Central memory CD8-positive, alpha-beta T cell (primary cell): ENCODE measurements at regions not wholly inside any gene's neighbourhood (a gene's known extent, or its start where the extent isn't known, plus 50 kb on each side); places are given as distances from the start of the nearest gene placed in this dataset.

Source experiments
- ATAC-seq: fragments of 150-1000 bp; cut with Tn5 transposase; replicated peaks from 2 replicates; pipeline ENCODE4 v1.10.0; 2022; ENCODE audit warnings: mild to moderate bottlenecking, moderate FRiP score, moderate number of reproducible peaks; ENCODE audit not compliant: poor library complexity, severe bottlenecking; ENCODE audit errors: extremely low read depth
- DNase-seq, 2 donors: peaks; one replicate each; pipeline ENCODE4 v3.0.0; 2021; ENCODE audit warnings: low spot score in 2 of 2
- H3K27ac Mint-ChIP-seq: one replicate; pipeline ENCODE4 v1.8.0; 2022; ENCODE audit warnings: low read depth, mild to moderate bottlenecking, moderate library complexity, mixed read lengths
- H3K27me3 Mint-ChIP-seq: one replicate; pipeline ENCODE4 v1.8.0; 2022; ENCODE audit warnings: mixed read lengths
- H3K36me3 Mint-ChIP-seq: one replicate; pipeline ENCODE4 v1.8.0; 2022; ENCODE audit warnings: mild to moderate bottlenecking, moderate library complexity, mixed read lengths; ENCODE audit not compliant: insufficient read depth
- H3K4me1 Mint-ChIP-seq: one replicate; pipeline ENCODE4 v1.8.0; 2022; ENCODE audit warnings: mixed read lengths
- H3K4me3 Mint-ChIP-seq: one replicate; pipeline ENCODE4 v1.8.0; 2022; ENCODE audit warnings: mild to moderate bottlenecking, moderate library complexity, mixed read lengths
- H3K9me3 Mint-ChIP-seq: one replicate; pipeline ENCODE4 v1.8.0; 2022; ENCODE audit warnings: mixed read lengths

DNA sequence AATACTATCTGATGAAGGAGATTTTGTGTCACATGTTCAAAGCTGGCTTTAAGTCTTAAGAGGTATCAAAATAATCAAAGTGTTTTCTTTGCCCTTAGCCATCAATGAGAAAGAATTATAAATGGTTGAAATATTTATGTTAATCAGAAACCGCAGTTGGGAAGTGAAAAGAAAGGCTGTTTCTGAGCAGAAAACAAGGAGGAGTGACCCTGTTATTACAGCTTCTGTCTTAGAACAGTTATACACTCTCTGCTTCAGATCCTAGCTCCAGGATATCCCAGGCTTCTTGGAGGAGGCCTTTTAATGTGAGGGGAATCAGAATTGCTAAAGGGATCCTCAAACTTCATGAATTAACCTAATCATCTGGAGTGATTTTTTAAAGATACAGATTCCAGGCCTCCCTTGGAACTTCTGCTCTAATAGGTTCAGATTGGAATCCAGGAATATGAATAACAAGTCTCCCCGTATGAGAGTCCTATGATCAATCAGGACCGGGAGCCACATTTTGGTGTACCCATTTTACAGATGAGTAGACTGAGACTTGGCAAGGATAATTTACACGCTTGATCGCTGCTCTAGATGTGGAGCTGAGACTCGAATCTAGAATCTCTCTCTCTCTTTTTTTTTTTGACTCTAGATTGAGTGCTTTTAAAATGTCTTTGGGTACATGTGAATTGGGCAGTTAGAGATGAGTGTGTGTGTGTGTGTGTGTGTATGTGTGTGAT lies 50.8 kb upstream of the JAG1 start:
- Mint-ChIP-seq H3K4me1 (no peaks in the 10 kb centered on the region), H3K4me3 (no peak overlapping the region), H3K9me3 (peaks cover 9% of the 10 kb centered on the region), H3K27ac (no peak overlapping the region), H3K36me3 (no peaks in the 10 kb centered on the region), H3K27me3 (peaks cover 67% of the 10 kb centered on the region)
- no peak for DNase-seq
- no peak for ATAC-seq

DNA sequence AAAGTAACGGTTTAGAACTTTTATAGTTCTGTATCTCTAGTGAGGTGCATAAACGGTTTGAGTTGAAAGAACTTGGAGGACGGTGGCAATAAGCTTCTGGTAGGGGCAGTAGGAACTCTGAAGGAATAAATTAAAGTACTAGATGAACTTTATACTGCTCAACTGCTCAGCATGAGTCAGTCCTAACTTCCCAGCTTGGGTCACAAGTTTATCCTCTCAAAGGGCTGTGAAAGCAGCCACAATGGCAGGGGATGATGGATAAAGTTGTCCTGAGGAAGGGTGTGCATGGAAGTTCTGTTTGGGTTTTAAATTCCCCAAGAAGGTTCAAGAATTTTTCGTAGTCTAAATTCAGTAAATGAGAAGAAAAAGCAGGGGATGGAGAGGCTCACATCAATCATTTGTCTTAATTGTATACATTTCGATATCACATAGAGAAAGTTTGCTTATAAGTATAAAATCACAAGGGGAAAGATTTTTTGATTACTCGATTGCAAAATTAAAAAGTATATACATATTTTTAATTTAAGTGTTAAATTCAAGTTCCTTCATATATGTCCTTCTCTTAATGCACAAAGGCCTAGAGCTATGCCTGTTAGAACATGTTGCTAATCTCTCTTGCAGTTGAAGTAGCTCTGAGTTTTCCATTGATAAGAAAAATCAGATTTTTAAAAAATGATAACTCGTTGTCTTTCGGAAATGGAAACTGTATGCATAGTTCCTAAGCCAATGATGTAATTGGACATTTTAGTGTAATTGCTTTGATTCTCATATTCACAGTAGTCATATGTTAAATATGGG lies 55.3 kb upstream of the JAG1 start:
- Mint-ChIP-seq H3K4me1 (no peaks in the 10 kb centered on the region), H3K27me3 (peaks cover 46% of the 10 kb centered on the region), H3K9me3 (peaks cover 9% of the 10 kb centered on the region), H3K36me3 (peaks cover 2% of the 10 kb centered on the region), H3K4me3 (no peak overlapping the region), H3K27ac (no peak overlapping the region)
- no peak for DNase-seq
- ATAC-seq, result no peak

DNA sequence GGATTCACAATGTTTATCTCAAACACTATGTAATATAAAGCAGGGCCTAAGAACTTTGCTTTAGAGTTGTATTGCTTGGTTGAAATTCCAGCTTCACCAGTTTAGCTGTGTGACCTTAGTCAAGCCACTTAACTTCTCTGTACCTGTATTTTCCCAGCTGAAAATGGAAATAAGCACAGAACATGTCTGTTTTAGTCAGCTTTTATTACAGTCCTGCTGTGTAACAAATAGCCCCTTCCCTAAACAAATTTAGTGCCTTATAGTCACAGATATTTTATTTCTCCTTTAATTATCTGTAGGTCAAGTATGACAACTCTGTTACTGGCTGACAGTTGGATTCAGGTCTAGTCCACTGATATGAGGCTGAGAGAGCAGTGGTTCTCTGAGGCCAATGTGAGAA lies 56.0 kb upstream of the JAG1 start:
- H3K9me3 Mint-ChIP-seq, result peaks cover 9% of the 10 kb centered on the region
- peaks cover 2% of the 10 kb centered on the region for H3K36me3 Mint-ChIP-seq
- no peak for ATAC-seq
- no peak overlapping the region for H3K4me3 Mint-ChIP-seq
- H3K27ac Mint-ChIP-seq, result no peak overlapping the region
- no peak for DNase-seq
- H3K4me1 Mint-ChIP-seq, result no peaks in the 10 kb centered on the region
- H3K27me3 Mint-ChIP-seq, result peaks cover 49% of the 10 kb centered on the region

DNA sequence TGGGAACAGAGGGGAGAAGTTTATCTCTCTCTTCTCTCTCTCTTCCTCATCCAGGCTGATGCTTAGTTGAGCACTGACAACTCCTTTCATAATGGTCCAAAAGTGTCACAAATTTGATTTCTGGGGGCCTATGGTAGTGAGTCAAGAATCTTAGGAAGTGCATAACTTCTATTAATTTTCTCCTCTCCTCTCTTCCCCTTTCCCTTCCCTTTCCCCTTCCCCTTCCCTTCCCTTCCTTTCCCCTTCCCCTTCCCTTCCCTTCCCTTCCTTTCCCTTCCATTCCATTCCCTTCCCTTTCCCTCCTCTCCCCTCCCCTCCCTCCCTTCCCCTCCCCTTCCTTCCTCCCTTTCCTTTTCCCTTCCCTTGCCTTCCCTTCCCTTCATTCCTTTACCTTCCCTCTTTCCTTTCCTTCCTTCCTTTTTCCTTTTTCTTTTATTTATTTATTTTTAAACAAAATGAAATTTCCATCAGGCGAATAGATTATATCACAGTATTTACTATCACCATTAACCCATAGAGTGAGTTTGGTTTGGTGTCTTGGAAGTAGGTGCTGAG lies 56.9 kb upstream of the JAG1 start:
- Mint-ChIP-seq H3K27ac (no peak overlapping the region), H3K4me1 (no peaks in the 10 kb centered on the region), H3K9me3 (peaks cover 9% of the 10 kb centered on the region), H3K27me3 (peaks cover 46% of the 10 kb centered on the region), H3K36me3 (peaks cover 2% of the 10 kb centered on the region), H3K4me3 (no peak overlapping the region)
- no peak for ATAC-seq
- DNase-seq, result no peak

DNA sequence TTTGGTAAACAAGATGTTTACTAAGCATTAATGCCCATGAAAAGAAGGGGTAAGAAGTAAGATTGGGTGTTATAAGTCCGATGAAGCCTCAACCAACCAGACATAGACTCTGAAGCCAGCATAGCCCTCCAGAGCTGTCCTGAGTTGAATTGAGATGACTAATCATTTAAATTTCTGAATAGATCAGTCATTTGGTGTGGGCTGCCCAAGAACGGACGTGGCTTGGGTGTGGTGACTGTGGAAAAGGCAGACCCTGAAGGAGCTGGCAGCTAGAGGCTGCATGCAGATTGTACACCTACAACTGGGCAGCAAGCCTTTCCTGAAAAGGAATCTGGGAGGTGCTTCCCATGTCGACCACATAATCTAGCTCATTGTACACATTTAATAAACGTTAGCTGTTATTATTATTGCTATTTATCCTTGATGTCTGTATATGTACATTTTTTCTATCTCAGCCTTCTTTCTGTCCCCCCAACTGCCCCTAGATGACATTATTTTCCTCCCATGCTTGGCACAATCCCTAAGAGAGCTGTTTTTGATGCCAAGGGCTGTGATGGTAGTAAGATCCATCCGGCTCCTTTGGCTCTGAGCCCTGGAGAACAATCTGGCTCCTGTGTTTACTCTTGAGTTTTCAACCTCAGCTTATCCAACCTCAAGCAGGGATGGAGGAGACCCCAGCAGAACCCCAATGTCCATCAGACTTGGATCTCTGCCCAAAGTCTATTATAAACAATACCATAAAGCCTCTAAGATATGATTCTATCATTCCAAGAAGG lies 57.6 kb upstream of the JAG1 start:
- H3K27ac Mint-ChIP-seq, result no peak overlapping the region
- peaks cover 40% of the 10 kb centered on the region for H3K27me3 Mint-ChIP-seq

DNA sequence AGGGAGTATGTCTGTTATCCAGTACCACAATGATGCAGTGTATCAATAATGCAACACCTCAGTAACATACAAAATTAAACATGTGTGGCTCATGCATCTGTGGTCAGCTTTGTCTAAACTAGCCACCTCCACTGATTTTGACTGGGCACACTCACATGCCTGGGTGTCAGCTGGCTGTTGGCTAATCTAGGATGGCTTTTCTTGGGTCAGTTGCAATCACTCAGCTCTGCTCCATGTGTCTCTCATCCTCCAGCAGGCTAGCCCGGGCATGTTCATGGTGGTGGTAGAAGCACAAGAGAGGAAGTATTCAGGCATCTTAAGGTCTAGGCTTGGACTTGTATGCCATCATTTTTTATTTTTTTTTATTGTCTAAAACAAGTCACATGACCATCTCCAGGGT lies 59.3 kb upstream of the JAG1 start:
- DNase-seq, result no peak
- Mint-ChIP-seq H3K9me3 (peaks cover 2% of the 10 kb centered on the region), H3K27ac (no peak overlapping the region), H3K36me3 (peaks cover 2% of the 10 kb centered on the region), H3K4me1 (no peaks in the 10 kb centered on the region), H3K4me3 (no peak overlapping the region), H3K27me3 (peaks cover 36% of the 10 kb centered on the region)
- no peak for ATAC-seq

More for the DNA sequence above, 57.6 kb upstream of the JAG1 start:
- DNase-seq (no peak), ATAC-seq (no peak)
- Mint-ChIP-seq H3K4me1 (no peaks in the 10 kb centered on the region), H3K9me3 (peaks cover 9% of the 10 kb centered on the region), H3K36me3 (peaks cover 2% of the 10 kb centered on the region), H3K4me3 (no peak overlapping the region)

DNA sequence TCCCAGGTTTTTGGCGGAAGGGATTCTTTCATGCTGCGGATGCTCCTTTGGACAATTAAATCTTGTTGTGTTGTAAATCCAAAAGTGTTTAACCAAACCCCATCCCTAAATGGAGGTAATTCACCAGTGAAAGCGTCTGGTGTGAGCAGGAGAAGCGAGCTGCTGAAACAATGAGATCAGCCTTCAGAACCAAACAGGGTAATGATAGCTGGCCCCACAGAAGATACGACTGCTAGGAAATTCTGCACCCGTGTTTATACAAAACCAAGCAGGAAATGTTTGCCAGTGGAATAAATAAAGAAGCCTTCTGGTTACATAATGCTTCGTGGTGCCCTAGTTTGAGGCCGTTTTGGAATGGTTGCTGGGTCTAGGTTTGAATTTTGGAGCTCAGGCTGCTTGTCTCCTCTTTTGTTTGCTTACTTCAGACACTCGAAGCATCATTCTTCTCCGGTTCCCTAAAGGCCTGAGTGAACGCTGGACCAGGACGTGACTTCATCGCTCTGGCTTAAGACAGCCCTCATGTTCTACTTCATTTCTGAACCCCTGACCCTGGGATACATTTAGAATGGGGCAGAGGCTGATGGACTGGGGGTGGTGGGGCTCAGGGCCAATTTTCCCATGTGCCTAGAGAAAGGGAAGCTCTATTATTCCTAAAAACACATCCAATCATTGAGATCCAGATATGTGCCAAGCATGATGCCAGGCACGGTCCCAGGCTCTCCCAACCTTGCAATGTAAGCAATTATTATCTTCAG lies 61.6 kb upstream of the JAG1 start:
- ATAC-seq, result no peak
- no peak for DNase-seq
- Mint-ChIP-seq H3K4me3 (no peak overlapping the region), H3K36me3 (peaks cover 2% of the 10 kb centered on the region), H3K27me3 (peaks cover 42% of the 10 kb centered on the region), H3K9me3 (no peaks in the 10 kb centered on the region), H3K4me1 (no peaks in the 10 kb centered on the region), H3K27ac (no peak overlapping the region)

DNA sequence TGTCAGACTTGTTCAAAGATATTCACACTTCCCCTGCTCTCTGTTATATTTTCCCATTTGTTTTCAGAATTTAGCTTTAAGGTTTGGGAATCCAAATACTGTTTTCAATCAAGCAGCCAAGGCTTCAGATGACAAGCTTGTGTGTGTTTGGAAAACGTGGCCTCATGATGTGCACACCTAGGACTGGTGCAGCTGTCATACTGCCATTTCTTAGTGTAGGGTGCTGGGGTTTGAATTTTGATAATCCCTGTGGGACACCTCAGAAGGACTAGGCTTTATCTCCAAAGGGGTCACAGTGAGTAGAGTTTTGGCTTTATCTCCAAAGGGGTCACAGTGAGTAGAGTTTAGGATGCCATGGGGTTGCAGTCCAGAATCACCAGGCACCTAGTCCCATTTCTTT lies 65.3 kb upstream of the JAG1 start:
- H3K27me3 Mint-ChIP-seq, result peaks cover 56% of the 10 kb centered on the region
- no peaks in the 10 kb centered on the region for H3K9me3 Mint-ChIP-seq
- ATAC-seq (no peak), DNase-seq (no peak)
- H3K4me3 Mint-ChIP-seq, result no peak overlapping the region
- H3K4me1 Mint-ChIP-seq, result no peaks in the 10 kb centered on the region
- no peaks in the 10 kb centered on the region for H3K36me3 Mint-ChIP-seq
- no peak overlapping the region for H3K27ac Mint-ChIP-seq

DNA sequence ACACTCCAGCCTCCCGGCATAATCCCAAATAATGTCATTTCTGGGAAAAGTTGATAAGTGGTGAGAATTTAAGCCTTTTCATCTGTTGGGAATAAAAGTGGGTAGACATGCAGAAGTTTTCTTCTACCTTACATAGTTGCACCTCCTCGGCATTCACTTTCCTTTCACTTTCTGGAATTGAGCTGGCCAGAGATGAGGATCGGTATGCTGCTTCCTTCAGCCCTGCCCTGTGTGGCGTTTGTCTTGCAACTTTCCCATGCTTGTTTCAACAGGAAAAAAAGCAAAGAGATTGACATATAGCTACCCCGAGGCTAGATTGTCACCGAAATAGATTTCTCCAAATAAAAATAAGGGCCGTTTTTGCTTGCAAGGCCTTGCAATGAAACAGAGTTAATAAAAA lies 65.8 kb upstream of the JAG1 start:
- no peak overlapping the region for H3K27ac Mint-ChIP-seq
- no peak overlapping the region for H3K4me3 Mint-ChIP-seq
- H3K4me1 Mint-ChIP-seq, result no peaks in the 10 kb centered on the region
- H3K9me3 Mint-ChIP-seq, result no peaks in the 10 kb centered on the region
- no peaks in the 10 kb centered on the region for H3K36me3 Mint-ChIP-seq
- ATAC-seq (no peak), DNase-seq (no peak)
- peaks cover 54% of the 10 kb centered on the region for H3K27me3 Mint-ChIP-seq

DNA sequence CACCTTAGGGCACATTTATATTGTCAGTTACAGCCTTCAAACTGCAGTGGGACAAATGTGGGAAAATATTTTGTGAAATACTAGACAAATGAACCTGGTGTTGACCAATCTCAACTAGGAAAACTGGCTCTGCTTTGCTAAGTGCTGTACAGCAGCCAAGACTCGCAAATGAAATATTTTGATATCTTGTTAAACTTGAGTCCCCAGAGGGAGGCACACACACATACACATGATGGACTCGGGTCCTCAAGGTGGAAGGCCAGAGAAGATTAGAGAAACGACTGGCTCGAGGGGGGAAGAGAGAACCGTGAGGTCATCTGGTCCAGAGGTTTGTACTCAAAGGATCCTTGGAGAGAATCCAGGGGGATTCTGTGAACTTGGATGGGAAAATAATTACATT lies 67.3 kb upstream of the JAG1 start:
- peaks cover 54% of the 10 kb centered on the region for H3K27me3 Mint-ChIP-seq
- H3K36me3 Mint-ChIP-seq, result no peaks in the 10 kb centered on the region
- no peak for ATAC-seq
- H3K27ac Mint-ChIP-seq, result no peak overlapping the region
- no peak for DNase-seq
- no peaks in the 10 kb centered on the region for H3K9me3 Mint-ChIP-seq
- H3K4me1 Mint-ChIP-seq, result no peaks in the 10 kb centered on the region
- no peak overlapping the region for H3K4me3 Mint-ChIP-seq

DNA sequence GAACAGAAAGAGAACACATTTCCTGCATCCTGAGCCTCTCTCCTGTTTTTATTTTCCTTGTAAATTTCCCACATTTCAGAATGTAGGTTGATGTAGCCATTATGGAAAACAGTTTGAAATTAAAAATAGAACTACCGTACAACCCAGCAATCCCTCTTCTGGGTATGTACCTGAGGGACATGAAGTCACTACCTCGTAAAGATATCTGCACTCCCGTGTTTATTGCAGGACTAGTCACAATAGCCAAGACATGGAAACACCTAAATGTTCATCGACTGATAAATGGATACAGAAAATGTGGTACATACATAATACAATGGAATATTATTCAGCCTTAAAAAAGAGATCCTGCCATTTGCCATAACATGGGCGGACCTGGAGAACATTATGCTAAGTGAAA lies 72.0 kb upstream of the JAG1 start:
- Mint-ChIP-seq H3K9me3 (no peaks in the 10 kb centered on the region), H3K4me1 (no peaks in the 10 kb centered on the region), H3K27ac (no peak overlapping the region), H3K27me3 (peaks cover 52% of the 10 kb centered on the region), H3K4me3 (no peak overlapping the region), H3K36me3 (no peaks in the 10 kb centered on the region)
- ATAC-seq, result no peak
- DNase-seq, result no peak

DNA sequence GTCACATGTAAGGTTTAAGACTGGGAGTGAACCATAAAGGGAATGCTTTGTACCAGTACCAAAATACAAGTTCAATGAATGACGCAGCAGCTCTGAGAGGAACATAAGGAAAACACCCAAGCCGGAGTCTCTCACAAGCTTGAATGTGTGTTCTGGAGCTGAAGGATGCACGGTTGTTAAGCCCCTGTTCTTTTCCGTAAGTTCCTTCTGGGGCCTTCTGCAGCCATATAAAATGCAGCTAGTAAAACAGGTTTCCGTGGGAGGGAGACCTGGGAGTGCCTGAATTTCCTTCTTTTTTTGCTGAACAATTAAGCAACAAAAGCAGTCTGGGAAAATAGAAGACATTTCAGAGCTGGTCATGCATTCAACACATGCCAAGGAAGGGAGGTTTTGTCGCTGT lies 73.2 kb upstream of the JAG1 start:
- Mint-ChIP-seq H3K27ac (no peak overlapping the region), H3K4me3 (no peak overlapping the region), H3K9me3 (no peaks in the 10 kb centered on the region), H3K36me3 (no peaks in the 10 kb centered on the region), H3K27me3 (peaks cover 44% of the 10 kb centered on the region), H3K4me1 (no peaks in the 10 kb centered on the region)
- ATAC-seq, result no peak
- DNase-seq, result no peak
